OCI-LY3 (cell line): ENCODE measurements at regions not wholly inside any gene's neighbourhood (a gene's known extent, or its start where the extent isn't known, plus 50 kb on each side); places are given as distances from the start of the nearest gene placed in this dataset.

Source experiments
- EZH2phosphoT487 ChIP-seq: fragments of 200-600 bp; shearing (Covaris generic); IDR thresholded peaks from 2 replicates; pipeline ENCODE4 v1.6.1; 2018; ENCODE audit warnings: antibody characterized with exemption, mixed run types, low read depth
- TF ChIP-seq, protein P1 (sequence below): fragments of 200-600, 300-600 bp; sonication (generic); IDR thresholded peaks from 2 replicates; pipeline ENCODE4 v1.5.1; 2014; ENCODE audit warnings: antibody characterized with exemption, low read length, low read depth

DNA sequence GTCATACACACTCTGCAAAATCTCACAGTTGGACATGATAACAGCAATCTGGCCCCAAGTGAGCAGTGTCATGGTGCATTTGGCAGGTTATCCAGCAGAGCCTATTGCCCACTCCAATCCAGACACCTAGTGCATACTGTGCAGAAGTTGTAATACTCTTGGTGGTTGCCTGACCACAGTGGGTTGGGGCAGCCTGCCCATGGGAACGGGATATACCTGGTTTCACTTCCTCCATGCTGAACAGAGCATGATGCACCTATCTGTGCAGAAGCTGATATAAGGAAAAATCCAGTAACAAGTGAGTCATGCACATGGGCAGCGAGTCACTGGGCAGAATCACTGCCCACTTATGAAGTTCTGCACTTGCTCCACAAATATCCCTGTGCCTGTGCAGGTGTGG lies 105.3 kb upstream of the IGSF1 start:
- no peak for TF ChIP-seq EZH2phosphoT487
- TF ChIP-seq, protein P1, sequence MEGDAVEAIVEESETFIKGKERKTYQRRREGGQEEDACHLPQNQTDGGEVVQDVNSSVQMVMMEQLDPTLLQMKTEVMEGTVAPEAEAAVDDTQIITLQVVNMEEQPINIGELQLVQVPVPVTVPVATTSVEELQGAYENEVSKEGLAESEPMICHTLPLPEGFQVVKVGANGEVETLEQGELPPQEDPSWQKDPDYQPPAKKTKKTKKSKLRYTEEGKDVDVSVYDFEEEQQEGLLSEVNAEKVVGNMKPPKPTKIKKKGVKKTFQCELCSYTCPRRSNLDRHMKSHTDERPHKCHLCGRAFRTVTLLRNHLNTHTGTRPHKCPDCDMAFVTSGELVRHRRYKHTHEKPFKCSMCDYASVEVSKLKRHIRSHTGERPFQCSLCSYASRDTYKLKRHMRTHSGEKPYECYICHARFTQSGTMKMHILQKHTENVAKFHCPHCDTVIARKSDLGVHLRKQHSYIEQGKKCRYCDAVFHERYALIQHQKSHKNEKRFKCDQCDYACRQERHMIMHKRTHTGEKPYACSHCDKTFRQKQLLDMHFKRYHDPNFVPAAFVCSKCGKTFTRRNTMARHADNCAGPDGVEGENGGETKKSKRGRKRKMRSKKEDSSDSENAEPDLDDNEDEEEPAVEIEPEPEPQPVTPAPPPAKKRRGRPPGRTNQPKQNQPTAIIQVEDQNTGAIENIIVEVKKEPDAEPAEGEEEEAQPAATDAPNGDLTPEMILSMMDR = no peak
